DMS153 treated with DMSO at 0.1 percent for 48 hours (cell line): ENCODE measurements at regions not wholly inside any gene's neighbourhood (a gene's known extent, or its start where the extent isn't known, plus 50 kb on each side); places are given as distances from the start of the nearest gene placed in this dataset.
"Not testable (repeated sequence)": the region's sequence is repeated elsewhere in the genome, so short reads cannot be mapped to it uniquely, and the experiment has no call there.

Source experiments
- DNase-seq: peaks from one replicate; lab custom pipeline; 2025; ENCODE audit not compliant: unreplicated experiment; lab: John Stamatoyannopoulos, UW

DNA sequence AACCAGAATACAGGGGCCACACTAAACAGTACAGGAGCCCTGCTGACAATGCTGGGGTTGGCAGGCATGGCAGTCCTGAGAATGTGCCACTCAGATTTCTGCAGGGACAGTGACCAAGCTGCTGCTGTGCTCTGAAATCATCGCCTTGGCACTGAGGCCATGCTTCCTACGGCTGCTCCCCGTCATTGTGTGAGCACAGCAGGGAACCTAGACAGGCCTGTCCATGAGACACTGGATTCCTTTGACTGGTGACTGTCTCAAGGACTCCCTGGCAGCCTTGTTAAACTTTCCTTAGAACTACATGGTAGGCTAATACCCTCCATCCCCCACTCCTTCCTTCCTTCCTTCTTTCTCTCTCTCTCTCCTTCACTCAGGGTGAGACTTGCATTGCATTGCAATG, 111.4 kb downstream of the LUZP4 start:
- no peak for DNase-seq

GRCh38 chrX:115402299-115402698, 112.8 kb downstream of the LUZP4 start:
- DNase-seq: no peak

GRCh38 chrX:115408771-115409400, 119.4 kb downstream of the LUZP4 start:
- no peak for DNase-seq

DNA sequence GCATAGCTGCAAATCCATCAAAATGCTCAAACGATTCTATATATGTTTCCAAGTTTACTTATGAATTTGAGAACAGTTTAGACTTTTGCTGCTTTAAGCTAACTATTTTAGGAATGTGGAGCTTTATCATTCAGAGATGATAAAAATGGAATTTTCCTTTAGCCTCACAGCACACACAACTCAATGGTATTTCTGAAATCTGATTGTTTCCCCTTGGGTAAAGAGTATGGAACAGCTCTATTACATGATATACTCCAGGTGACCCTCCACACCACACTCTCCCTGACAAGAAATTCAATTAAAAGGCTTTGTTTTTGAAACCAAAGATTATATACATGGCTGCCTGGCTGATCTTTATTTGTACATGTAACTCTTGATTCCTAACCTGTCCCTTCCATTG, 120.0 kb downstream of the LUZP4 start:
- DNase-seq: no peak

DNA sequence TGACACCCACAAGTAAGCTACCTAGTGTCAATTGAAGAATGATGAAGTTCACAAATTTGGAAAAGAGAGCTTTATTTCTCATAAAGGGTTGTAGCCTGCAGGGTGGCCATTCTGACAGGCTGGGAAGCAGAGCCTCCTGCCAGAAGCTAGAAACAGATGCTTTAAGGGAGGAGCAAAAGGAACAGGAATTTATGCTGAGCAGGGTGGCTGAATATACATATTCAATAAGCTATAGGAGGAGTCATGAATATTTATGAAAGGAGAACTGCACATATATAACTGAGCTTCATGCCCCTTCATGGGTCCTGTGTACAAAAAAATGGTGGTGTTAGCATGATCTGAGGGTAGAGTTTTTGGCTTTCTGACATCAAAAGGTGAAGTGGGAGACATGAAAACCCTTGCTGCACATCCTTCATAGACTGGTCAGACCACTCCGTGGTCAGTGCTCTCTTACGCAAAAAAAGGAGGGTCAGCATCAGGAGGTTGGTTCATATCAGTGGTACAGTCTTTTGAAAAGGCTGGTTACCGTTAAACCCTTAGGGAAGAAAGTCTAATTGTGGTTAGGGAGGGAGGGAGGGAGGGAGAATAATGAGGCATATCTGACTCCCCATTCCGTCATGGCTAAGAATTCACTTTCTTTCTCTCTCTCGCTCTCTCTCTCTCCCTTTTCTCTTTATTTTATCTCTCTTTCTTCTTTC, 121.4 kb downstream of the LUZP4 start:
- no peak for DNase-seq

DNA sequence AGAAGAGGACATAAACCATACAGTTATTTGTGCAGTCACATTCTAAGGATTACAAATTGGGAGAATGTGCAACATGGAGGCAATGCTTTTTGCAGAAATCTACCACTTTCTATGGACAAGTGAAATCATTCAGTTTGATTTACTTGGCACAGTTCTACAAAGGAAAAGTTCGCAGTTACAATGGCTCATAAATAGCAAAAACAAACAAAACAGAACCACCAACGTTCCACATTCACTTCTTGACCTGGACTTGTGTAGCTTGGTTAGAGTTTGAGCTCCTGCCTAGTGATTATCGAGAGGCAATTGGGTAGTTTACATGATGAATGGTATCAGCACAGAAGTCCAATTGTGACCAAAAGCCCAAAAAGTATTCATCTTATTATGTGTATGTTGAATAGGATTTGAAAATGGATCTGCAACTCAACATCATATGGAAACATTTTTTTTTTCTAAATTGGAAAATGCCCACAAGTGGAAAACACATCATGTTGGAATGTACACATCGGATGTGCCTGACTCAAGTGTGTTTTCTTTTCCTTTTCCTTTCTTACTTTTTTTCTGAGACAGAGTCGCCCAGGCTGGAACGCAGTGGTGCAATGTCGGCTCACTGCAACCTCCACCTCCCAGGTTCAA, 123.8 kb downstream of the LUZP4 start:
- no peak for DNase-seq

GRCh38 chrX:115419069-115419468, 129.6 kb downstream of the LUZP4 start:
- DNase-seq: no peak

- no peak for DNase-seq
These were observed 133.6 kb downstream of the LUZP4 start for GRCh38 chrX:115423086-115423485.

DNA sequence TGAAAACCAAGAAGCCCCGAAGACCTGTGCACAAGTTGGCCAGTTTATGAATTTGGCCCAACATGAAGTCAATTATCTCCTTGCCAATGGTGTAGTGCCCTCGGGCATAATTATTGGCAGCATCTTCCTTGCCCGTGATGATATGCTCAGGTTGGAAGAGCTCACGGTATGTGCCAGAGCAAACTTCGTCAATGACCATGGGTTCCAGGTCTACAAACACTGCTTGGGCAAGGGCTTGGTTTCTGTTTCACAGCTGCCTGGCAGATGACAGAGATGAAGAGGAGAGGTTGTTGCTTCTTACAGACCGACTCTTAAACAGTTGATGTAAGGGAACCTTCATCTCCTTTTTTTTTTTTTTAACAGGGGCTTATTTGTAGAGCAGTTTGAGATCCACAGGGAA, 135.6 kb upstream of the PLS3 start:
- DNase-seq: no peak

DNA sequence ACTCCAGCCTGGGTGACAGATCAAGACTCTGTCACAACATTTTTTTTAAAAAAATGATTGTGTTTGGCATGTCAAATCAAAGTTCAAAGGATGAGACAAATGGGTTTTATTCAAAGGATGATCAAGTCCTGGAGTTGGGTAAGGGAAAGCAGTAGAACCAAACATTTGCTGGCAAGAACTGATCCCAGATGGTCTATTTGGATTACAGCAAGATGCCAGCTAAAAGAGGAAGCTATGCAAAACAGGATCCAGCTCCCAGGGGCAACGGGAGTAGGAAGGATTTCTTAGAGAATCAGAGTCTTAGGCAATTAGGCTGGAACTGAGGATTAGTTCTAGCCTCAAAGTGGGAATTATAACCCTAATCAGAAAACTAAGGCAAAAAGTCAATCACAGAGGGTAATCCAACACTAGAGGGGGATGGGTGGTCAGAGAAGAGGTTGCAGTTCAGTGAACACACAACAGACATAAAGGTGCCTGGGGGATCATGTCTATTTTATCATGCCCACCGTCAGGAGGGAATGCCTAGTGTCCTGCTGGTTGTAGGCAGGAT, 133.0 kb upstream of the PLS3 start:
- DNase-seq: no peak

GRCh38 chrX:115434834-115435233, 126.1 kb upstream of the PLS3 start:
- DNase-seq: not testable (repeated sequence)

DNA sequence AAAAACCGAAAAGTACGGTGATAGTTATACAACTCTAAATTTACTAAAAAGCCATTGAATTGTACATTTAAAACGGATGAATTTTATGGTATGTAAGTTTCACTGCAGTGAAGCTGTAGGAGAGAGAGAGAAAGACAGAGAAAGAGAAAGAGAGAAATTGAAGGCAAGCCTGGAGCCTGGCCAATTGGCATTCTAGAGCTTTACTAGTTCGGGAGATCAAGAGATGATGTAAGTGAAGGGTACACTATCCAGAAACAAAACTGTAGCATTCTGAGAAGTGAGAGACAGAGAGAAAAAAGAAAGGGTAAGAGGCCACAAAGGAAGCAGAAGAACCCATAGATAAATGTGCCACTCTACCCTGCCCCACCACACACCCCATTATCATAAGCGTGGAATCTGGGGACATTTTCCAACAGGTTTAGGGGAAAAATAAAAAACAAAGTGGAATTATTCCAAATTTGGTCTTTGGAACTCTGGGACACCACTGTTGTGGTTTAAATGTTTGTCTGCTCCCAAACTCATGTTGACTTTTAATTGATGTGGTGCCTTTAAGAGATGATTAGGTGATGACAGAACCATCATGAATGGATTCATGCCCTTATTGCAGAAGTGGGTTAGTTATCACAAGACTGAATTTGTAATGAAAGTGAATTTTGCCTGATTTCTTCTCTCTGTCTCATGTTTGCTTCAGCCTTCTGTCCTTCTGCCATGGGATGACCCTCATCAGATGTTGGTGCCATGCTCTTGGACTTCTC, 123.0 kb upstream of the PLS3 start:
- no peak for DNase-seq

DNA sequence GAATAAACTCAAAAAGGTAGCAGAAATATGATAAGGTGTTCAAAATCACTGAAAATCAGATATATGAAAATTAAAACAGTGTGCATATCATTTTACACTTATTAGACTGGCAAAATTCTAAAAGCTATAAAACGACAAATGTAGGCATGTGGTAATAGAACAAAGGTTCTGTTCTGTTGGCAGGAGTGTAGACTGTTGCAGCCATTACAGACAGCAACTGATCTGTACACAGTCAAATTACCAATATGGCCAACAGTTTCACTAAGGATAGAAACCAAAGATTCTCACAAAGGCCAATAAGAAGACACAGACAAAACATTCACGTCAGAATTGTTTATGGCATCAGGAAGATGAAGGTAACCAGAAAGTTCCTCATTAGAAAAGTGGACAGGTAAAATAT, 112.8 kb upstream of the PLS3 start:
- DNase-seq: no peak

- DNase-seq: no peak
These were observed 111.2 kb upstream of the PLS3 start for GRCh38 chrX:115449742-115450141.

GRCh38 chrX:115452251-115452650, 108.7 kb upstream of the PLS3 start:
- DNase-seq: no peak

GRCh38 chrX:115459883-115460880, 100.8 kb upstream of the PLS3 start:
- DNase-seq: no peak

DNA sequence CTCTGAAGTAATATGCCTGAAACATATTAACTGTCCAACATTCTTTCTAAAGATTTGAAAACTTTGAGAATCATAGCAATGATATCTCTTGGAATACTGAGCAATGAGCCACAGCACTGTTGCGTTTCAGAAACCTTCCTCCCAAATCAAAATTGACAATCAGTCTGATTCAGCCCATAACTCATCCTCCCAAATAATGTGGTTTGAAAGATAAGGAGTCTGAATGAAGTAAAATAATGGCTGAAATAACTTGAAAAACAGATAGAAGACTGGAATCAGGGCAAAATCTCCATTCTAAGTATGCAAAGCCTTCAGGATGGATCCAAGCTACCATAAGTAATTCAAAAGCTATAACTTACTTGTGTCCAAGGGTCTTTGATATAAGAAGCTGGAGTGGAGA, 98.6 kb upstream of the PLS3 start:
- DNase-seq: no peak

GRCh38 chrX:115467961-115468360, 93.0 kb upstream of the PLS3 start:
- no peak for DNase-seq

DNA sequence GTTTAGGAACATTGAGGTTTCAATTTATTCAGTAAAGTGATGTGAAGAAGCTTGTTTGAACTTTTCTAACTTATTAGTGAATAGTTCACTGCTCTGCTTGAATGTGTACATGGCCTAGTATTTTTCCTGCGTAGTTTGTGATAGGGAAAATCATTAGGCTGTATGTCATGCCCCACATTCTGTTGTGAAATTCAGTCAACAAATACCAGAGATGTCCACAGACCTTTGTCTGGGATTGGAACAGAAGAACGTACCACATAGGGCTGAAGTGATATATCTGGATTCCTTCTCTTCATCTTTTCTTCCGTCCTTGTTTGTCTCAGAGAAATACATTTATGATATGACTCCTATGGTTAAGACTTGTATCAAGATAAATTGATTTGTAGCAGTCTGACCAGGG, 88.8 kb upstream of the PLS3 start:
- DNase-seq: no peak

- no peak for DNase-seq
These were observed 74.5 kb upstream of the PLS3 start for GRCh38 chrX:115486510-115486909.
